ENCODE measurements at regions not wholly inside any gene's neighbourhood (a gene's known extent, or its start where the extent isn't known, plus 50 kb on each side); places are given as distances from the start of the nearest gene placed in this dataset.

DNA sequence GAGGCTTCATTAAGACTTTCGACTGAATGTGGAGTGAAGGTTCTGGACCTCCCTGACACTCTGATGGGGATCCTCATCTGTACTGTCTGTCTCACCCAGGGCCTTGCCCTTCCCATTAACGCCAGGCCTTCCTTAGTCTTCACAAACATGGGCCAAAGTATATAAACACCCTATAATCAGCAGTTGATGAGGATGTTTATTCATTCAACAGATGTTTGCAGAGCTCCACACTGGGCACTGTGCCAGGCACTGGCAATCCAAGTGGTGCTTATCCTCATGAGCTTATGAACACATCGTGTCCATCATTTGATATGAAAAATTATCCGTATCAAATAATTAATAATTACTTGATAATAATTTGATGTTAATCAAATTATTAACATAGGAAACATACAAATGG lies 454.4 kb downstream of the FUT8 start:
- Histone ChIP-seq H3K36me3 (replicated peaks; ENCODE audit: low read depth, low read length) (no peaks in the 10 kb centered on the region), H4K20me1 (ENCODE audit: insufficient read depth, low read length) (no peaks in the 10 kb centered on the region), H3K27me3 (ENCODE audit: low read depth, low read length) (peaks cover 5% of the 10 kb centered on the region; the same call in 1 of the 2 replicates), H3K9me3 (ENCODE audit: insufficient read depth, low read length) (no peaks in the 10 kb centered on the region), H3K79me2 (ENCODE audit: low read length) (no peaks in the 10 kb centered on the region), H3K4me2 (ENCODE audit: low read length) (no peak overlapping the region), H3K4me1 (ENCODE audit: low read length) (no peaks in the 10 kb centered on the region), H2AFZ (ENCODE audit: low read depth, low read length) (no peak overlapping the region), H3K4me3 (ENCODE audit: low read length) (no peak overlapping the region), H3K9ac (ENCODE audit: low read length) (no peak overlapping the region), H3K27ac (ENCODE audit: low read length) (no peak overlapping the region)
- TF ChIP-seq, protein P1, sequence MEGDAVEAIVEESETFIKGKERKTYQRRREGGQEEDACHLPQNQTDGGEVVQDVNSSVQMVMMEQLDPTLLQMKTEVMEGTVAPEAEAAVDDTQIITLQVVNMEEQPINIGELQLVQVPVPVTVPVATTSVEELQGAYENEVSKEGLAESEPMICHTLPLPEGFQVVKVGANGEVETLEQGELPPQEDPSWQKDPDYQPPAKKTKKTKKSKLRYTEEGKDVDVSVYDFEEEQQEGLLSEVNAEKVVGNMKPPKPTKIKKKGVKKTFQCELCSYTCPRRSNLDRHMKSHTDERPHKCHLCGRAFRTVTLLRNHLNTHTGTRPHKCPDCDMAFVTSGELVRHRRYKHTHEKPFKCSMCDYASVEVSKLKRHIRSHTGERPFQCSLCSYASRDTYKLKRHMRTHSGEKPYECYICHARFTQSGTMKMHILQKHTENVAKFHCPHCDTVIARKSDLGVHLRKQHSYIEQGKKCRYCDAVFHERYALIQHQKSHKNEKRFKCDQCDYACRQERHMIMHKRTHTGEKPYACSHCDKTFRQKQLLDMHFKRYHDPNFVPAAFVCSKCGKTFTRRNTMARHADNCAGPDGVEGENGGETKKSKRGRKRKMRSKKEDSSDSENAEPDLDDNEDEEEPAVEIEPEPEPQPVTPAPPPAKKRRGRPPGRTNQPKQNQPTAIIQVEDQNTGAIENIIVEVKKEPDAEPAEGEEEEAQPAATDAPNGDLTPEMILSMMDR (IDR thresholded peaks at IDR 0.05; ENCODE audit: low read depth, low read length) = no peak

DNA sequence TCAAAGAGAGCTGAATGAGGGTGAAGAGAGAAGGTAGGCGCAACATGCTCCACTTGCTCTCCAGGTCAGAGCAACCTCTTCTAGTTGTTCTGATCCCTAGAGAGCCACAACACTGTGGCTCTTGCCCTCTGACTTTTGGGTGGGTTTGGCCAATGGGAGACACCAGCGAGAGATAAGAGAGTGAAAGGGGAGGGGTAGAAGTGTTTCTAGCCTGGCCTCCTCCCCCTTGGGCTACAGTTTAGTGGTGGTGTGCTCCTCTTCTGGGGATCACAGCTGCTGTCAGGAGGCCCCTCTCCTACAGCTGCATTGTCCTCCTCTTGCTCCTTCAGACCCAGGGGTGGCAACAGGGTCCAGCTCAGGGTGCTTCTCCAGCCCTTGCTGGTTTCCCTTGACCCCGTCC lies 454.8 kb downstream of the FUT8 start:
- Histone ChIP-seq H4K20me1 (ENCODE audit: insufficient read depth, low read length) (no peaks in the 10 kb centered on the region), H3K4me3 (ENCODE audit: low read length) (no peak overlapping the region), H3K4me2 (ENCODE audit: low read length) (no peak overlapping the region), H2AFZ (ENCODE audit: low read depth, low read length) (no peak overlapping the region), H3K36me3 (replicated peaks; ENCODE audit: low read depth, low read length) (no peaks in the 10 kb centered on the region), H3K79me2 (ENCODE audit: low read length) (no peaks in the 10 kb centered on the region), H3K4me1 (ENCODE audit: low read length) (no peaks in the 10 kb centered on the region), H3K9ac (ENCODE audit: low read length) (no peak overlapping the region), H3K27me3 (ENCODE audit: low read depth, low read length) (peaks cover 5% of the 10 kb centered on the region; the same call in 1 of the 2 replicates), H3K27ac (ENCODE audit: low read length) (no peak overlapping the region), H3K9me3 (ENCODE audit: insufficient read depth, low read length) (no peaks in the 10 kb centered on the region)
- TF ChIP-seq EZH2phosphoT487 (IDR thresholded peaks at IDR 0.05; ENCODE audit: low read depth) = no peak
- TF ChIP-seq, protein P1 (IDR thresholded peaks at IDR 0.05; ENCODE audit: low read depth, low read length) = no peak

DNA sequence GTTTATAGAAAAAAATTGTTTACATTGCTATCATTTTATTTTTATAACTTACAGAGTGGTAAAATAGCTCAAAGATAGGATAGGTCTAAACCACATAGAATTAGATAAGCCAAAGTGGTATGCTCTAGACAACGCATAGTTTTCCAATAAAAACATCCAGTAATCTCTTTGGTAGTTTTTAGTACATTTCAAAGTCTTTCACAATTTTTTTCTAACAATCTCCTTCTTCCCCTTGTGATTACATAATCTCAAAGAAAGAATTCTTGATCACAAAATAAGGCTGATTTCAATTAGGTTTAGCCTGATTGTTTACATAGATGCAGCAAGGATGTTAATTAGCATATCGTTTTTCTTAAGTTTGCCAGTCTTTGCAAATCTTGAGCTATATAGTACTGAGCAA lies 460.0 kb downstream of the FUT8 start:
- Histone ChIP-seq H4K20me1 (ENCODE audit: insufficient read depth, low read length) (no peaks in the 10 kb centered on the region), H3K4me3 (ENCODE audit: low read length) (no peak overlapping the region), H3K27ac (ENCODE audit: low read length) (no peak overlapping the region), H2AFZ (ENCODE audit: low read depth, low read length) (no peak overlapping the region), H3K79me2 (ENCODE audit: low read length) (no peaks in the 10 kb centered on the region), H3K36me3 (replicated peaks; ENCODE audit: low read depth, low read length) (no peaks in the 10 kb centered on the region), H3K9ac (ENCODE audit: low read length) (no peak overlapping the region), H3K27me3 (ENCODE audit: low read depth, low read length) (no peaks in the 10 kb centered on the region; the same call in 1 of the 2 replicates), H3K4me2 (ENCODE audit: low read length) (no peak overlapping the region), H3K9me3 (ENCODE audit: insufficient read depth, low read length) (no peaks in the 10 kb centered on the region), H3K4me1 (ENCODE audit: low read length) (no peaks in the 10 kb centered on the region)
- TF ChIP-seq, protein P1 (IDR thresholded peaks at IDR 0.05; ENCODE audit: low read depth, low read length) = no peak
- TF ChIP-seq EZH2phosphoT487 (IDR thresholded peaks at IDR 0.05; ENCODE audit: low read depth) = no peak

DNA sequence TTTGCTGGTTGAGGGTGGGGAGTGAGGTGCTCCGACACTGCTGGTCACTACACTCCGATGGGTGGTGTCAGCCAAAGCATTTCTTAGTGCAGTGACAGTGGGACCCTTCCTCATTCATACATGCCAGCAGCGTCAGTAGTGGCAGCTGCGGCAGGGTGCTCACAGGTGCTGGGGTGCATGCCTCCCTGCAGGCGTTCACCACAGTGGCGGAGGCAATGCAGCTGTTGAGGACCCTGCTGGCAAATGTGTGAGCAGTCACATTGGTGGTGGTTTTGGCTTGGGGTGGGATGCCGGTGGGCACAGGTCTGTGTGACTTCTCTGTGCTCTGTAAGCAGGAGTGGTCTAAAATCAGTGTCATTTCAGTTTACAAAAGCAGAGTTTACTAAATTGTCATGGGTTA lies 464.6 kb downstream of the FUT8 start:
- no peak overlapping the region for H2AFZ ChIP-seq (ENCODE audit: low read depth, low read length)
- no peak overlapping the region for H3K27ac ChIP-seq (ENCODE audit: low read length)
- H3K79me2 ChIP-seq (ENCODE audit: low read length) = no peaks in the 10 kb centered on the region
- H3K9me3 ChIP-seq (ENCODE audit: insufficient read depth, low read length) = no peaks in the 10 kb centered on the region
- no peak overlapping the region for H3K4me2 ChIP-seq (ENCODE audit: low read length)
- no peaks in the 10 kb centered on the region for H4K20me1 ChIP-seq (ENCODE audit: insufficient read depth, low read length)
- H3K27me3 ChIP-seq (ENCODE audit: low read depth, low read length) = no peaks in the 10 kb centered on the region; the same call in 1 of the 2 replicates
- no peaks in the 10 kb centered on the region for H3K4me1 ChIP-seq (ENCODE audit: low read length)
- H3K4me3 ChIP-seq (ENCODE audit: low read length) = no peak overlapping the region
- no peaks in the 10 kb centered on the region for H3K36me3 ChIP-seq (replicated peaks; ENCODE audit: low read depth, low read length)
- no peak overlapping the region for H3K9ac ChIP-seq (ENCODE audit: low read length)
- no peak for TF ChIP-seq EZH2phosphoT487 (IDR thresholded peaks at IDR 0.05; ENCODE audit: low read depth)
- TF ChIP-seq, protein P1 (IDR thresholded peaks at IDR 0.05; ENCODE audit: low read depth, low read length) = no peak
